Thoracic aorta (tissue), 2 donors: ENCODE measurements at regions not wholly inside any gene's neighbourhood (a gene's known extent, or its start where the extent isn't known, plus 50 kb on each side); places are given as distances from the start of the nearest gene placed in this dataset.

ENCODE experiments used
- ATAC-seq: fragments of 150-250 bp; one replicate; pipeline ENCODE4 v1.8.0; 2017; ENCODE audit warnings: low read depth; ENCODE audit not compliant: insufficient number of reproducible peaks, low FRiP score
- DNase-seq: peaks from one replicate; pipeline ENCODE4 v3.0.0-alpha.2; 2020; ENCODE audit warnings: low spot score
- H3K27ac ChIP-seq, 2 donors: fragments of 200-600 bp; sonication (generic); 1 replicate in 1 of 2; 2 replicates in 1 of 2; pipeline ENCODE4 v1.5.1; 2016; ENCODE audit warnings: mild to moderate bottlenecking in 2 of 2, moderate library complexity in 2 of 2
- H3K27me3 ChIP-seq: fragments of 200-600 bp; sonication (generic); replicated peaks from 2 replicates; pipeline ENCODE4 v1.6.0; 2016; ENCODE audit warnings: mild to moderate bottlenecking; ENCODE audit not compliant: insufficient read depth
- H3K36me3 ChIP-seq: fragments of 200-600 bp; sonication (generic); one replicate; pipeline ENCODE4 v1.5.1; 2016
- H3K4me1 ChIP-seq, 2 donors: fragments of 200-600 bp; sonication (generic); 1 replicate in 1 of 2; 2 replicates in 1 of 2; pipeline versions ENCODE4 v1.5.1 to v1.6.0; 2016; ENCODE audit warnings: low read depth in 2 of 2, mild to moderate bottlenecking in 1 of 2; ENCODE audit not compliant: control insufficient read depth in 1 of 2
- H3K4me3 ChIP-seq: fragments of 200-600 bp; sonication (generic); 2 replicates; pipeline ENCODE4 v1.5.1; 2016; ENCODE audit warnings: mild to moderate bottlenecking
- H3K9me3 ChIP-seq: fragments of 200-600 bp; sonication (generic); 2 replicates; pipeline ENCODE4 v1.5.1; 2016
- TF ChIP-seq, protein P1 (sequence below): fragments of 200-600 bp; sonication (generic); IDR thresholded peaks from one replicate; pipeline ENCODE4 v1.5.1; 2019; ENCODE audit warnings: antibody characterized with exemption

DNA sequence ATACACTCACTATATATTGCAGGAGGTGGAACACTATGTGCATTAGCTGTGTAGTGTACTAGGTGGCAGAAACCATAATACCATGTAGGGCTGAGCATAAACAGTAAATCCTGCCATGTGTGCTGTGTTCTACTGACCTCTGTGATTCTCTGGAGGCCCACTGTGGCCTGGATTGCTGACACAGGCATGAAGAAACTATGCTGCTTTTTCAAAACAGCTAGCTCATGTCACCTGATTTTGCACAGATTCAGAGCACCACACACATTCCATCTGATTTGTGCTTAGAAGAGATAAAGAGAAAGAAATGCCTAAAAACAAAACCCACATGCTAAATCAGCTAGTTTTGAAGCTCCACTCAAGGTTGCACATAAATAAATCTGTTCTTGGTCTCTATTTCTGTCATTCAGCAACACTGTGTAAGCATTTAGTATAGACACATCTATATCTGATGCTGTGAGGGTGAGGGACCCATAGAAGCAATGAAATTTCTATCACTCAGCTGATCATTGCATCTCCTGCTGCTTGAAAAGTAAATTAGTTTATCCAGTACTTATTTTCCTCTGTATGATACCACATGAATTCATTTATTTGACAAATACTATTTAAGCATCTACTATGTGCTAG lies 1007.7 kb upstream of the SEMA6D start:
- Histone ChIP-seq H3K27me3 (no peaks in the 10 kb centered on the region), H3K4me1 (no peaks in the 10 kb centered on the region), H3K4me3 (no peak overlapping the region), H3K36me3 (no peaks in the 10 kb centered on the region), H3K27ac (no peak overlapping the region), H3K9me3 (no peaks in the 10 kb centered on the region)
- TF ChIP-seq, protein P1, sequence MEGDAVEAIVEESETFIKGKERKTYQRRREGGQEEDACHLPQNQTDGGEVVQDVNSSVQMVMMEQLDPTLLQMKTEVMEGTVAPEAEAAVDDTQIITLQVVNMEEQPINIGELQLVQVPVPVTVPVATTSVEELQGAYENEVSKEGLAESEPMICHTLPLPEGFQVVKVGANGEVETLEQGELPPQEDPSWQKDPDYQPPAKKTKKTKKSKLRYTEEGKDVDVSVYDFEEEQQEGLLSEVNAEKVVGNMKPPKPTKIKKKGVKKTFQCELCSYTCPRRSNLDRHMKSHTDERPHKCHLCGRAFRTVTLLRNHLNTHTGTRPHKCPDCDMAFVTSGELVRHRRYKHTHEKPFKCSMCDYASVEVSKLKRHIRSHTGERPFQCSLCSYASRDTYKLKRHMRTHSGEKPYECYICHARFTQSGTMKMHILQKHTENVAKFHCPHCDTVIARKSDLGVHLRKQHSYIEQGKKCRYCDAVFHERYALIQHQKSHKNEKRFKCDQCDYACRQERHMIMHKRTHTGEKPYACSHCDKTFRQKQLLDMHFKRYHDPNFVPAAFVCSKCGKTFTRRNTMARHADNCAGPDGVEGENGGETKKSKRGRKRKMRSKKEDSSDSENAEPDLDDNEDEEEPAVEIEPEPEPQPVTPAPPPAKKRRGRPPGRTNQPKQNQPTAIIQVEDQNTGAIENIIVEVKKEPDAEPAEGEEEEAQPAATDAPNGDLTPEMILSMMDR = no peak
- no peak for DNase-seq
- ATAC-seq = no peak

DNA sequence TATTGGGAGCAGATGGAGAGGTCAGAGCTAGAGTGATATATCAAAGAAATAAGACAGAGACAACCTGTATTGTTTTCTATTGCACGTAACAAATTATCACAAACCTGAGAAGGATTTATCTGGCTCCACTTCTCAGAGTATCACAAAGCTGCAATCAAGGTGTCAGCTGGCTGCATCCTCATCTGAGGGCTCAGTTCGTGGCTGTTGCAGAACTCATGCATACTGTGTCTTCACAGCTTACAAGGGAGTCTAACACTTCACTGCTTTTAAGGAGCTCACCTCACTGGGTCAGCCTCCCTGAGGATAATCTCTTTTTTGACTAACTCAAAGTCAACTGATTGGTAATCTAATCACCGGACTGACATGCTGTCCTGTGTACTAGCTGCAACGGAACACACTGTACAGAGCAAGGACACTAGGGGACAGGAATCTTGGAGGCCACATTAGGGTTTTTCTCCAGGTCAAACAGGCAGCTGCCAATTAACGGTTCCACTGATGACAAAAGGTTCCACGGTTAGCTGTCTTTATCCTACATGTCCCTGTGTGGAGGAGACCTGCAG lies 1006.8 kb upstream of the SEMA6D start:
- TF ChIP-seq, protein P1 = no peak
- Histone ChIP-seq H3K9me3 (no peaks in the 10 kb centered on the region), H3K4me3 (no peak overlapping the region), H3K36me3 (no peaks in the 10 kb centered on the region), H3K27ac (no peak overlapping the region), H3K27me3 (no peaks in the 10 kb centered on the region), H3K4me1 (no peaks in the 10 kb centered on the region)
- ATAC-seq (no peak), DNase-seq (no peak)

DNA sequence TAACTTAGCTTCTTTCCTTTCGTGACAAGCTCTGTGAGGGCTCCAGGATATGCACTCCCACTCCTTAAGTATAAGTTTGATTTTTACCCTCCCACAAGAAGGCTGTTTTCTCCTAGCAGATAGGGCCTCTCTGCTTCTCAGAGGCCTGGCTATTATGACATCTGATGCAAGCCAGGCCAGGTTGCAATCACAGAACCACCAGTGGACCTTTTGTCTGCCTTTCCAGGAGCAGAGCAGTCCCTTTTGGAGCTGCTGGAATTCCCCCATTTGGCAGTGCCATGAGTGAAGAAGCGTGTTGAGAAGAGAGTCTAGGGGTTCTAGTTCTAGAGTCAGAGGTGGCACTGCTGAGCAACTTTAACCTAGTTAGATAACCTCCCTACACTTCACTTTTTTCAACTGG lies 1004.3 kb upstream of the SEMA6D start:
- Histone ChIP-seq H3K4me3 (no peak overlapping the region), H3K27ac (no peak overlapping the region), H3K9me3 (no peaks in the 10 kb centered on the region), H3K36me3 (no peaks in the 10 kb centered on the region), H3K4me1 (no peaks in the 10 kb centered on the region), H3K27me3 (no peaks in the 10 kb centered on the region)
- DNase-seq (no peak), ATAC-seq (no peak)
- TF ChIP-seq, protein P1 = no peak

DNA sequence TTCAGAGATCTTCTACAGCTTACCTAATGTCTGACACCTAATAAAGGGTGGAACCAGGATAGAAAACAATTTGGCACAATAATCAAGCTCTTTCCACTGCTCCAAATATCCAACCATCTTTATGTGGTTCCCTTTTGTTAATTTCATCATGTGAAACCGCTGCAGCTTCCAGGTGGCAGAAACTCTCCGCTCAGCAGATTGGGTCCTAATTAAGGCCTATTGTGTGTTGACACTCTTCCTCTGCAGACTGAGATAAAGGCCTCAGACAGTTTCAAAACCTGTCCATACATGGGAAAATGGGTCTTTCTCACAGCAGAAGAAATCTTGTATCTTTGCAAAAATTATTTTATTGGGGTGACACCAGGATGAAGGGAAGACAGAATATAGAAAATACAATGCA lies 1002.4 kb upstream of the SEMA6D start:
- Histone ChIP-seq H3K4me1 (no peaks in the 10 kb centered on the region), H3K9me3 (no peaks in the 10 kb centered on the region), H3K4me3 (no peak overlapping the region), H3K27me3 (no peaks in the 10 kb centered on the region), H3K36me3 (no peaks in the 10 kb centered on the region), H3K27ac (no peak overlapping the region)
- ATAC-seq (no peak), DNase-seq (no peak)
- TF ChIP-seq, protein P1 = no peak

DNA sequence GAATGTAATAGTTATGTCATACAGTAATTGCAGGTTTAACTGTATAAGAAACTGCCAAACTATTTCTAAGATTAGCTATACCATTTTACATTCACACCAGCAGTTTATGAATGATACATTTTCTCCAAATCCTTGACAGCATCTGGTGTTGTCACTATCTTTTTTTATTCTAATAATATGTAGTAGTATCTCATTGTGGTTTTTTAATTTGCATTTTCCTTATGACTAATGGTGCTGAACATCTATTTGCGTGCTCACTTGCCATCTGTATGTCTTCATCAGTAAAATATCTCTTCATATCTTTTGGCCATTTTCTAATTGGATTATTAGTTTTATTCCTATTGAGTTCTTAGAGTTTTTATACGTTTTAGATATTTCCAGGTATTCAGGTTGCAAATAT lies 994.0 kb upstream of the SEMA6D start:
- no peak for ATAC-seq
- H3K4me1 ChIP-seq = no peaks in the 10 kb centered on the region
- TF ChIP-seq, protein P1 = no peak
- DNase-seq = no peak
- no peak overlapping the region for H3K4me3 ChIP-seq
- H3K27me3 ChIP-seq = no peaks in the 10 kb centered on the region
- no peak overlapping the region for H3K27ac ChIP-seq
- no peaks in the 10 kb centered on the region for H3K36me3 ChIP-seq
- H3K9me3 ChIP-seq = peaks cover 8% of the 10 kb centered on the region
